Activated B cell treated with CpG ODN at 0.5 μM for 24 hours (primary cell): ENCODE measurements at regions not wholly inside any gene's neighbourhood (a gene's known extent, or its start where the extent isn't known, plus 50 kb on each side); places are given as distances from the start of the nearest gene placed in this dataset.

Experiments
- ATAC-seq: fragments of 200-7000 bp; cut with Tn5 transposase; one replicate; pipeline ENCODE4 v1.10.0; 2021; ENCODE audit warnings: low read depth, mild to moderate bottlenecking, moderate library complexity
- CTCF ChIA-PET: fragments of 350-600 bp; sonication (Branson Sonifier 250); formaldehyde crosslinking; loops from one replicate; lab custom pipeline; 2021; ENCODE audit warnings: antibody characterized with exemption; lab: Charles Lee
- POLR2A ChIA-PET: fragments of 350-600 bp; sonication (Branson Sonifier 250); formaldehyde crosslinking; loops from one replicate; lab custom pipeline; 2021; ENCODE audit warnings: antibody characterized with exemption; lab: Charles Lee
- DNase-seq: peaks from one replicate; pipeline ENCODE4 v3.0.0; 2022
- H3K27ac Mint-ChIP-seq: one replicate; pipeline ENCODE4 v1.8.0; 2020; ENCODE audit warnings: mixed read lengths
- H3K27me3 Mint-ChIP-seq: one replicate; pipeline ENCODE4 v1.8.0; 2021; ENCODE audit warnings: mixed read lengths
- H3K36me3 Mint-ChIP-seq: one replicate; pipeline ENCODE4 v1.8.0; 2021; ENCODE audit warnings: low read depth, mixed read lengths
- H3K4me1 Mint-ChIP-seq: one replicate; pipeline ENCODE4 v1.8.0; 2021; ENCODE audit warnings: mixed read lengths
- H3K4me3 Mint-ChIP-seq: one replicate; pipeline ENCODE4 v1.8.0; 2020; ENCODE audit warnings: mild to moderate bottlenecking, mixed read lengths
- H3K9me3 Mint-ChIP-seq: one replicate; pipeline ENCODE4 v1.8.0; 2020; ENCODE audit warnings: mixed read lengths
- intact Hi-C: fragments of 100-400 bp; cut with micrococcal nuclease; formaldehyde crosslinking; loops from one replicate; pipeline ENCODE4 v1.15.1; 2024
- TF ChIP-seq, protein P1 (sequence below): fragments of 200-600 bp; IDR thresholded peaks from one replicate; pipeline ENCODE4 v1.8.0; 2022; ENCODE audit warnings: antibody characterized with exemption, mild to moderate bottlenecking

DNA sequence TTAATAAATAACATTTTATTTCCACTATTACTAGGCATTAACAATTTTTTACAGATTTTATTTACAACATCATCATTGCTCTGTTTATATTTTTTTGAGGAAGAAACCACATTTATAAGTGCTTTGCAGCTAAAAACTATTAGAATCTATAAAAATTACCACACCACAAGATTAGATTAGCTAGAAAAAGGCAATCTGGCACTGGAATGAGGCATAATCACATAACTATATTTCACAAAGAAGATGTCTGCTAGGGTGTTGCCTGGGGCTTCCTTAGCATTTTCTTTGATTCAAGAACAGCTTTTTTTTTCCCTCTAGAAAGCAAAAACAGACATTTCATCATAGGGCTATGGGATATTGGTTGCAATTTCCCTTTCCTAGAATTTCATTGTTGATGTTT is 2169.2 kb downstream of the MRPL39 start:
- Mint-ChIP-seq H3K4me1 (no peaks in the 10 kb centered on the region), H3K4me3 (no peak overlapping the region), H3K27ac (no peak overlapping the region), H3K9me3 (no peaks in the 10 kb centered on the region), H3K36me3 (no peaks in the 10 kb centered on the region), H3K27me3 (no peaks in the 10 kb centered on the region)
- intact Hi-C loops, result no loop called here
- ATAC-seq, result no peak
- DNase-seq, result no peak
- ChIA-PET POLR2A (no interaction called here), CTCF (no interaction called here)
- TF ChIP-seq, protein P1, sequence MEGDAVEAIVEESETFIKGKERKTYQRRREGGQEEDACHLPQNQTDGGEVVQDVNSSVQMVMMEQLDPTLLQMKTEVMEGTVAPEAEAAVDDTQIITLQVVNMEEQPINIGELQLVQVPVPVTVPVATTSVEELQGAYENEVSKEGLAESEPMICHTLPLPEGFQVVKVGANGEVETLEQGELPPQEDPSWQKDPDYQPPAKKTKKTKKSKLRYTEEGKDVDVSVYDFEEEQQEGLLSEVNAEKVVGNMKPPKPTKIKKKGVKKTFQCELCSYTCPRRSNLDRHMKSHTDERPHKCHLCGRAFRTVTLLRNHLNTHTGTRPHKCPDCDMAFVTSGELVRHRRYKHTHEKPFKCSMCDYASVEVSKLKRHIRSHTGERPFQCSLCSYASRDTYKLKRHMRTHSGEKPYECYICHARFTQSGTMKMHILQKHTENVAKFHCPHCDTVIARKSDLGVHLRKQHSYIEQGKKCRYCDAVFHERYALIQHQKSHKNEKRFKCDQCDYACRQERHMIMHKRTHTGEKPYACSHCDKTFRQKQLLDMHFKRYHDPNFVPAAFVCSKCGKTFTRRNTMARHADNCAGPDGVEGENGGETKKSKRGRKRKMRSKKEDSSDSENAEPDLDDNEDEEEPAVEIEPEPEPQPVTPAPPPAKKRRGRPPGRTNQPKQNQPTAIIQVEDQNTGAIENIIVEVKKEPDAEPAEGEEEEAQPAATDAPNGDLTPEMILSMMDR, result no peak

GRCh38 chr21:23402929-23403520 is 2204.3 kb downstream of the MRPL39 start:
- H3K4me1 Mint-ChIP-seq, result no peaks in the 10 kb centered on the region
- no peaks in the 10 kb centered on the region for H3K9me3 Mint-ChIP-seq
- no peak overlapping the region for H3K27ac Mint-ChIP-seq
- no peak overlapping the region for H3K4me3 Mint-ChIP-seq
- H3K27me3 Mint-ChIP-seq, result no peaks in the 10 kb centered on the region
- no peaks in the 10 kb centered on the region for H3K36me3 Mint-ChIP-seq
- TF ChIP-seq, protein P1, result no peak
- intact Hi-C loops, result no loop called here
- no peak for ATAC-seq
- ChIA-PET POLR2A (no interaction called here), CTCF (no interaction called here)
- no peak for DNase-seq

DNA sequence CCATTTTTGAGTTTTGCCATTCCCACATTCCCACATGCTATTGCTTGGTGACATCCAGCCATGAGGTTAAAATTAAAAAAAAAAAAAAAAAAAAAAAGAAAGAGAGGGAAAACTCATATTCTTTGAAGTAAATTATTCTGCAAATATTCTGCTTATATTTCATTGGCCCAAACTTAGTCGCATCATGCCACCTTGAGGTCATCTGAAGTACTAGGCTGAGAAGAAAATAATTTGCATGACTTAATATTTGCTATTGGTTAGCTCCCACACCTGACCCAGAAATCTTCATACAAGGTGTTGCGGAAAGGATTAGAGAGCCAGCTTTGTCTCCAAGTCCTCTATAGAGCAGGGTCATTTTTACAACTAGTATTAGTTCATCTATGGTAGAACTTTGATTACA is 2206.0 kb downstream of the MRPL39 start:
- Mint-ChIP-seq H3K4me1 (no peaks in the 10 kb centered on the region), H3K27ac (no peak overlapping the region), H3K4me3 (no peak overlapping the region), H3K9me3 (no peaks in the 10 kb centered on the region), H3K27me3 (no peaks in the 10 kb centered on the region), H3K36me3 (no peaks in the 10 kb centered on the region)
- ChIA-PET CTCF (no interaction called here), POLR2A (no interaction called here)
- ATAC-seq (no peak), DNase-seq (no peak)
- intact Hi-C loops, result no loop called here
- TF ChIP-seq, protein P1, result no peak

- no peak for DNase-seq
- Mint-ChIP-seq H3K4me1 (no peaks in the 10 kb centered on the region), H3K27me3 (no peaks in the 10 kb centered on the region), H3K36me3 (no peaks in the 10 kb centered on the region), H3K4me3 (no peak overlapping the region), H3K27ac (no peak overlapping the region), H3K9me3 (no peaks in the 10 kb centered on the region)
- intact Hi-C loops, result no loop called here
- TF ChIP-seq, protein P1, result no peak
- CTCF ChIA-PET, result no interaction called here
- no peak for ATAC-seq
- POLR2A ChIA-PET, result no interaction called here
Measured at GRCh38 chr21:23398726-23399125, 2208.6 kb downstream of the MRPL39 start.

- Mint-ChIP-seq H3K4me3 (no peak overlapping the region), H3K9me3 (no peaks in the 10 kb centered on the region), H3K36me3 (no peaks in the 10 kb centered on the region), H3K27me3 (no peaks in the 10 kb centered on the region), H3K4me1 (no peaks in the 10 kb centered on the region), H3K27ac (no peak overlapping the region)
- ChIA-PET POLR2A (no interaction called here), CTCF (no interaction called here)
- TF ChIP-seq, protein P1, result no peak
- ATAC-seq (no peak), DNase-seq (no peak)
- intact Hi-C loops, result no loop called here
Measured at GRCh38 chr21:23394458-23394857, 2212.8 kb downstream of the MRPL39 start.
